SK-N-SH (cell line): ENCODE measurements at regions not wholly inside any gene's neighbourhood (a gene's known extent, or its start where the extent isn't known, plus 50 kb on each side); places are given as distances from the start of the nearest gene placed in this dataset.

ENCODE experiments used
- CTCF ChIA-PET: fragments of 300-600, 350-600 bp; formaldehyde crosslinking; extraction: SDS; loops from one replicate; lab custom pipeline; 2021; lab: Yijun Ruan, JAX
- POLR2A ChIA-PET: fragments of 350-600 bp; sonication (Branson Sonifier 250); formaldehyde crosslinking; extraction: SDS; loops from one replicate; lab custom pipeline; 2020; ENCODE audit warnings: antibody characterized with exemption, inconsistent platforms; lab: Yijun Ruan, JAX
- DNase-seq: peaks from one replicate; pipeline ENCODE4 v3.0.0; 2012
- H2AFZ ChIP-seq: fragments of 200-600 bp; sonication (generic); 2 replicates; pipeline ENCODE4 v1.8.1; 2016; ENCODE audit warnings: antibody characterized with exemption, mild to moderate bottlenecking, low read depth
- H3F3A ChIP-seq: fragments of 200-600 bp; sonication (generic); replicated peaks from 2 replicates; pipeline ENCODE3; 2016; ENCODE audit warnings: antibody characterized with exemption, mild to moderate bottlenecking; ENCODE audit not compliant: insufficient read depth
- H3K27ac ChIP-seq, 2 experiments: fragments of 200-500 bp in 1 of 2; fragments of 200-600 bp in 1 of 2; sonication (Bioruptor generic) in 1 of 2; sonication (generic), shearing (Covaris generic) in 1 of 2; 2 replicates each; pipeline versions ENCODE4 v1.5.1 to v1.6.1; 2014 to 2016; ENCODE audit warnings: low read depth in 2 of 2, inconsistent platforms in 1 of 2, low read length in 1 of 2, mild to moderate bottlenecking in 1 of 2, mixed read lengths in 1 of 2
- H3K27me3 ChIP-seq: fragments of 200-600 bp; sonication (generic), shearing (Covaris generic); 2 replicates; pipeline ENCODE4 v1.6.1; 2016; ENCODE audit warnings: mixed run types; ENCODE audit not compliant: insufficient read depth
- H3K36me3 ChIP-seq, 2 experiments: fragments of 200-500 bp in 1 of 2; fragments of 200-600 bp in 1 of 2; sonication (Bioruptor generic) in 1 of 2; sonication (generic) in 1 of 2; replicated peaks in 1 of 2; 2 replicates each; pipeline versions ENCODE3 to v1.5.1; 2014 to 2016; ENCODE audit warnings: low read length in 1 of 2, mild to moderate bottlenecking in 1 of 2; ENCODE audit not compliant: insufficient read depth in 2 of 2, control insufficient read depth in 1 of 2
- H3K4me1 ChIP-seq, 2 experiments: fragments of 200-500 bp in 1 of 2; fragments of 200-600 bp in 1 of 2; sonication (Bioruptor generic) in 1 of 2; sonication (generic), shearing (Covaris generic) in 1 of 2; 2 replicates each; pipeline versions ENCODE4 v1.5.1 to v1.6.1; 2014 to 2016; ENCODE audit warnings: low read depth in 1 of 2, low read length in 1 of 2, mixed run types in 1 of 2; ENCODE audit not compliant: insufficient read depth in 2 of 2, control insufficient read depth in 1 of 2
- H3K4me2 ChIP-seq: fragments of 200-600 bp; sonication (generic), shearing (Covaris generic); 2 replicates; pipeline ENCODE4 v1.6.1; 2017; ENCODE audit warnings: mixed run types
- H3K4me3 ChIP-seq, 2 experiments: fragments of 200-500 bp in 1 of 2; fragments of 200-600 bp in 1 of 2; sonication (Bioruptor generic) in 1 of 2; sonication (generic), shearing (Covaris generic) in 1 of 2; 2 replicates each; pipeline versions ENCODE4 v1.5.1 to v1.8.1; 2014 to 2016; ENCODE audit warnings: low read depth in 2 of 2, inconsistent platforms in 1 of 2, low read length in 1 of 2, mild to moderate bottlenecking in 1 of 2, mixed read lengths in 1 of 2, moderate library complexity in 1 of 2
- H3K79me2 ChIP-seq: fragments of 200-600 bp; sonication (generic); 2 replicates; pipeline ENCODE4 v1.8.1; 2017; ENCODE audit warnings: mild to moderate bottlenecking; ENCODE audit not compliant: insufficient read depth
- H3K9ac ChIP-seq: fragments of 200-600 bp; sonication (generic); 2 replicates; pipeline ENCODE4 v1.6.1; 2017; ENCODE audit warnings: mixed run types
- H3K9me2 ChIP-seq: fragments of 200-600 bp; sonication (generic); 2 replicates; pipeline ENCODE4 v1.6.1; 2017; ENCODE audit warnings: mixed run types
- H3K9me3 ChIP-seq: fragments of 200-600 bp; sonication (generic); 2 replicates; pipeline ENCODE4 v1.6.1; 2017; ENCODE audit warnings: mixed run types, mild to moderate bottlenecking, moderate library complexity
- H4K20me1 ChIP-seq: fragments of 200-600 bp; sonication (generic); 2 replicates; pipeline ENCODE4 v1.6.1; 2017; ENCODE audit warnings: mild to moderate bottlenecking, mixed run types; ENCODE audit not compliant: insufficient read depth
- EZH2phosphoT487 ChIP-seq: fragments of 200-600 bp; sonication (generic); IDR thresholded peaks from 2 replicates; pipeline ENCODE4 v1.6.1; 2017; ENCODE audit warnings: low read depth, mixed run types, mild to moderate bottlenecking, antibody characterized with exemption, moderate library complexity, borderline replicate concordance
- FOSL2 ChIP-seq: IDR thresholded peaks from 2 replicates; pipeline ENCODE4 v1.4.0; 2012; ENCODE audit warnings: low read depth, mild to moderate bottlenecking, moderate library complexity, borderline replicate concordance
- FOXJ3 ChIP-seq: sonication (generic); formaldehyde crosslinking; IDR thresholded peaks from 2 replicates; pipeline ENCODE4 v1.5.1; 2020; ENCODE audit warnings: mild to moderate bottlenecking, missing genetic modification reagents
- GATA2 ChIP-seq: sonication (generic); formaldehyde crosslinking; IDR thresholded peaks from 2 replicates; pipeline ENCODE4 v1.5.0; 2020; ENCODE audit warnings: mild to moderate bottlenecking, missing genetic modification reagents
- MAX ChIP-seq: IDR thresholded peaks from 2 replicates; pipeline ENCODE4 v1.4.0; 2012; ENCODE audit warnings: low read depth
- MEF2A ChIP-seq: IDR thresholded peaks from 2 replicates; pipeline ENCODE4 v1.4.0; 2012; ENCODE audit warnings: low read depth, borderline replicate concordance
- NFIC ChIP-seq: IDR thresholded peaks from 2 replicates; pipeline ENCODE4 v1.4.0; 2012; ENCODE audit warnings: borderline replicate concordance
- POLR2AphosphoS5 ChIP-seq: IDR thresholded peaks from 2 replicates; pipeline ENCODE4 v1.6.1; 2012; ENCODE audit warnings: low read depth, low read length
- RAD21 ChIP-seq: IDR thresholded peaks from 2 replicates; pipeline ENCODE4 v1.6.1; 2012; ENCODE audit warnings: mild to moderate bottlenecking, low read length
- RXRA ChIP-seq: IDR thresholded peaks from 2 replicates; pipeline ENCODE4 v1.4.0; 2012; ENCODE audit warnings: low read depth, mild to moderate bottlenecking, borderline replicate concordance
- SIN3A ChIP-seq: IDR thresholded peaks from 2 replicates; pipeline ENCODE4 v1.6.1; 2012; ENCODE audit warnings: low read depth, mild to moderate bottlenecking, low read length, moderate library complexity, borderline replicate concordance
- SMC3 ChIP-seq: IDR thresholded peaks from 2 replicates; pipeline ENCODE4 v1.6.1; 2012; ENCODE audit warnings: low read depth, low read length, improper control_type of control experiment
- TCF12 ChIP-seq: IDR thresholded peaks from 2 replicates; pipeline ENCODE4 v1.4.0; 2012
- TEAD4 ChIP-seq: IDR thresholded peaks from 2 replicates; pipeline ENCODE4 v1.4.0; 2012; ENCODE audit warnings: mild to moderate bottlenecking, borderline replicate concordance; ENCODE audit not compliant: insufficient read depth
- ZBTB33 ChIP-seq: IDR thresholded peaks from 2 replicates; pipeline ENCODE4 v1.4.0; 2012; ENCODE audit warnings: low read depth, borderline replicate concordance
- WGBS: methylation state at CpG from one replicate; pipeline ENCODE4 v1.1.6; 2017; ENCODE audit warnings: low lambda C conversion rate; 5-methylcytosine and 5-hydroxymethylcytosine counted together
- TF ChIP-seq, protein P1 (sequence below): fragments of 200-600 bp; sonication (generic); IDR thresholded peaks from 2 replicates; pipeline ENCODE4 v1.6.1; 2017; ENCODE audit warnings: antibody characterized with exemption, mild to moderate bottlenecking, moderate library complexity
- TF ChIP-seq, protein P2 (sequence below): IDR thresholded peaks from 2 replicates; pipeline ENCODE4 v1.6.1; 2012; ENCODE audit warnings: mild to moderate bottlenecking, low read depth, low read length, moderate library complexity
- TF ChIP-seq, protein P3 (sequence below): fragments of 150-350 bp; IDR thresholded peaks from 2 replicates; pipeline ENCODE4 v1.6.1; 2016; ENCODE audit warnings: mild to moderate bottlenecking, low read depth, low read length

- no peaks in the 10 kb centered on the region for H3K9me3 ChIP-seq
- no peaks in the 10 kb centered on the region for H4K20me1 ChIP-seq
- no peaks in the 10 kb centered on the region for H3F3A ChIP-seq
- no peaks in the 10 kb centered on the region for H3K79me2 ChIP-seq
- ChIA-PET POLR2A (no interaction called here), CTCF (interaction anchor here (1.0 kb wide), 1 partner anchor 9 kb away, joined by 4 read pairs; no protein-coding TSS in a partner anchor)
- TF ChIP-seq NFIC, result no peak
- TF ChIP-seq, protein P1, sequence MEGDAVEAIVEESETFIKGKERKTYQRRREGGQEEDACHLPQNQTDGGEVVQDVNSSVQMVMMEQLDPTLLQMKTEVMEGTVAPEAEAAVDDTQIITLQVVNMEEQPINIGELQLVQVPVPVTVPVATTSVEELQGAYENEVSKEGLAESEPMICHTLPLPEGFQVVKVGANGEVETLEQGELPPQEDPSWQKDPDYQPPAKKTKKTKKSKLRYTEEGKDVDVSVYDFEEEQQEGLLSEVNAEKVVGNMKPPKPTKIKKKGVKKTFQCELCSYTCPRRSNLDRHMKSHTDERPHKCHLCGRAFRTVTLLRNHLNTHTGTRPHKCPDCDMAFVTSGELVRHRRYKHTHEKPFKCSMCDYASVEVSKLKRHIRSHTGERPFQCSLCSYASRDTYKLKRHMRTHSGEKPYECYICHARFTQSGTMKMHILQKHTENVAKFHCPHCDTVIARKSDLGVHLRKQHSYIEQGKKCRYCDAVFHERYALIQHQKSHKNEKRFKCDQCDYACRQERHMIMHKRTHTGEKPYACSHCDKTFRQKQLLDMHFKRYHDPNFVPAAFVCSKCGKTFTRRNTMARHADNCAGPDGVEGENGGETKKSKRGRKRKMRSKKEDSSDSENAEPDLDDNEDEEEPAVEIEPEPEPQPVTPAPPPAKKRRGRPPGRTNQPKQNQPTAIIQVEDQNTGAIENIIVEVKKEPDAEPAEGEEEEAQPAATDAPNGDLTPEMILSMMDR, result no peak
- TF ChIP-seq SMC3, result no peak
- TF ChIP-seq EZH2phosphoT487, result no peak
- H3K4me2 ChIP-seq, result no peak overlapping the region
- H3K4me3 ChIP-seq, result no peak overlapping the region
- no peak overlapping the region for H2AFZ ChIP-seq
- H3K27me3 ChIP-seq, result no peaks in the 10 kb centered on the region
- H3K9ac ChIP-seq, result no peak overlapping the region
- H3K4me1 ChIP-seq, result peaks cover 0 to 5% of the 10 kb centered on the region in 2 experiments; a peak in 1 of 4 replicates
- H3K27ac ChIP-seq, result no peak overlapping the region
- 72% methylated on average over 4 of the region's 4 CpGs for WGBS
- DNase-seq, result no peak
- H3K9me2 ChIP-seq, result no peaks in the 10 kb centered on the region
- H3K36me3 ChIP-seq, result no peaks in the 10 kb centered on the region
Observed at GRCh38 chr5:72032788-72033187, 74.5 kb upstream of the MAP1B start.

- H2AFZ ChIP-seq, result no peak overlapping the region
- no peak overlapping the region for H3K27ac ChIP-seq
- no peak for DNase-seq
- no peak overlapping the region for H3K4me3 ChIP-seq
- no peaks in the 10 kb centered on the region for H3K9me2 ChIP-seq
- H3K36me3 ChIP-seq, result no peaks in the 10 kb centered on the region
- CTCF ChIA-PET, result interaction anchor here (1.3 kb wide), 1 partner anchor 16 kb away, joined by 3 read pairs; no protein-coding TSS in a partner anchor
- peaks cover 0 to 5% of the 10 kb centered on the region in 2 experiments; a peak in 1 of 4 replicates for H3K4me1 ChIP-seq
- H4K20me1 ChIP-seq, result no peaks in the 10 kb centered on the region
- H3K79me2 ChIP-seq, result no peaks in the 10 kb centered on the region
- H3K4me2 ChIP-seq, result no peak overlapping the region
- no peaks in the 10 kb centered on the region for H3F3A ChIP-seq
- POLR2A ChIA-PET, result no interaction called here
- no peaks in the 10 kb centered on the region for H3K9me3 ChIP-seq
- WGBS, result 97% methylated on average over 4 of the region's 4 CpGs
- no peaks in the 10 kb centered on the region for H3K27me3 ChIP-seq
- H3K9ac ChIP-seq, result no peak overlapping the region
- TF ChIP-seq RAD21 (no peak), TEAD4 (no peak), MEF2A (no peak), POLR2AphosphoS5 (no peak), MAX (no peak), FOSL2 (no peak), GATA2 (no peak), SMC3 (no peak), SIN3A (no peak), EZH2phosphoT487 (no peak), ZBTB33 (no peak), TCF12 (no peak), RXRA (no peak), FOXJ3 (CRISPR knock-in tag) (no peak)
- TF ChIP-seq, protein P2, sequence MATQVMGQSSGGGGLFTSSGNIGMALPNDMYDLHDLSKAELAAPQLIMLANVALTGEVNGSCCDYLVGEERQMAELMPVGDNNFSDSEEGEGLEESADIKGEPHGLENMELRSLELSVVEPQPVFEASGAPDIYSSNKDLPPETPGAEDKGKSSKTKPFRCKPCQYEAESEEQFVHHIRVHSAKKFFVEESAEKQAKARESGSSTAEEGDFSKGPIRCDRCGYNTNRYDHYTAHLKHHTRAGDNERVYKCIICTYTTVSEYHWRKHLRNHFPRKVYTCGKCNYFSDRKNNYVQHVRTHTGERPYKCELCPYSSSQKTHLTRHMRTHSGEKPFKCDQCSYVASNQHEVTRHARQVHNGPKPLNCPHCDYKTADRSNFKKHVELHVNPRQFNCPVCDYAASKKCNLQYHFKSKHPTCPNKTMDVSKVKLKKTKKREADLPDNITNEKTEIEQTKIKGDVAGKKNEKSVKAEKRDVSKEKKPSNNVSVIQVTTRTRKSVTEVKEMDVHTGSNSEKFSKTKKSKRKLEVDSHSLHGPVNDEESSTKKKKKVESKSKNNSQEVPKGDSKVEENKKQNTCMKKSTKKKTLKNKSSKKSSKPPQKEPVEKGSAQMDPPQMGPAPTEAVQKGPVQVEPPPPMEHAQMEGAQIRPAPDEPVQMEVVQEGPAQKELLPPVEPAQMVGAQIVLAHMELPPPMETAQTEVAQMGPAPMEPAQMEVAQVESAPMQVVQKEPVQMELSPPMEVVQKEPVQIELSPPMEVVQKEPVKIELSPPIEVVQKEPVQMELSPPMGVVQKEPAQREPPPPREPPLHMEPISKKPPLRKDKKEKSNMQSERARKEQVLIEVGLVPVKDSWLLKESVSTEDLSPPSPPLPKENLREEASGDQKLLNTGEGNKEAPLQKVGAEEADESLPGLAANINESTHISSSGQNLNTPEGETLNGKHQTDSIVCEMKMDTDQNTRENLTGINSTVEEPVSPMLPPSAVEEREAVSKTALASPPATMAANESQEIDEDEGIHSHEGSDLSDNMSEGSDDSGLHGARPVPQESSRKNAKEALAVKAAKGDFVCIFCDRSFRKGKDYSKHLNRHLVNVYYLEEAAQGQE, result no peak
- TF ChIP-seq, protein P3, sequence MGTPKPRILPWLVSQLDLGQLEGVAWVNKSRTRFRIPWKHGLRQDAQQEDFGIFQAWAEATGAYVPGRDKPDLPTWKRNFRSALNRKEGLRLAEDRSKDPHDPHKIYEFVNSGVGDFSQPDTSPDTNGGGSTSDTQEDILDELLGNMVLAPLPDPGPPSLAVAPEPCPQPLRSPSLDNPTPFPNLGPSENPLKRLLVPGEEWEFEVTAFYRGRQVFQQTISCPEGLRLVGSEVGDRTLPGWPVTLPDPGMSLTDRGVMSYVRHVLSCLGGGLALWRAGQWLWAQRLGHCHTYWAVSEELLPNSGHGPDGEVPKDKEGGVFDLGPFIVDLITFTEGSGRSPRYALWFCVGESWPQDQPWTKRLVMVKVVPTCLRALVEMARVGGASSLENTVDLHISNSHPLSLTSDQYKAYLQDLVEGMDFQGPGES, result no peak
Observed at GRCh38 chr5:72034770-72035169, 72.5 kb upstream of the MAP1B start.
